ENCODE measurements at regions not wholly inside any gene's neighbourhood (a gene's known extent, or its start where the extent isn't known, plus 50 kb on each side); places are given as distances from the start of the nearest gene placed in this dataset.

DNA sequence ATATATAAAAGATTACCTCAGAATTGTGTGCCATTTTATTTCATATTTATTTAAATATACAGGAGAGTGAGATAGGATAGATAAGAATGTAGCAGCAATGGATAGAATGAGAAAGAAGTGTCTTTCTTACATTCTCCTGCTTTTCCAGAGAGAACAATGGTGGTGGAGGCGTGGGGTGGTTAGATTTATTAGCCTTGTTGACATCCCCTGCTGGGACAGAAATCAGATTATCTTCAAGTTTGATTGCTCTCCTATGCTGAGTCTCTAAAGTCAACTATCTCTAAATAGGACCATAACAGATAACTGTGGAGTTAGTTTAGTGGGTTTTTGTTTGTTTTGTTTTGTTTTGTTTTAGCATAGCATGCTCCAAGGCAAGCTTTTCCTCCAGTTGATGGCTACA, 397.6 kb downstream of the LRFN5 start:
- TF ChIP-seq ZNF843 (tag by site-specific recombination; IDR thresholded peaks at IDR 0.05), result no peak
- no peak for TF ChIP-seq TCF7L2 (IDR thresholded peaks at IDR 0.05; ENCODE audit: borderline replicate concordance, low read depth, low read length)
- TF ChIP-seq ZNF19 (tag by site-specific recombination; IDR thresholded peaks at IDR 0.05; ENCODE audit: low read depth), result no peak
- no peak for TF ChIP-seq GLIS1 (tag by site-specific recombination; IDR thresholded peaks at IDR 0.05)
- TF ChIP-seq ZFP41 (tag by site-specific recombination; IDR thresholded peaks at IDR 0.05; ENCODE audit: borderline replicate concordance), result no peak
- TF ChIP-seq ZNF140 (tag by site-specific recombination; IDR thresholded peaks at IDR 0.05), result no peak
- TF ChIP-seq ZNF558 (tag by site-specific recombination; IDR thresholded peaks at IDR 0.05), result no peak
- TF ChIP-seq ZNF280C (tag by site-specific recombination; IDR thresholded peaks at IDR 0.05), result no peak
- no peak for TF ChIP-seq ZBTB48 (tag by site-specific recombination; IDR thresholded peaks at IDR 0.05)
- no peak for TF ChIP-seq ZNF645 (tag by site-specific recombination; IDR thresholded peaks at IDR 0.05)
- TF ChIP-seq, protein P1, sequence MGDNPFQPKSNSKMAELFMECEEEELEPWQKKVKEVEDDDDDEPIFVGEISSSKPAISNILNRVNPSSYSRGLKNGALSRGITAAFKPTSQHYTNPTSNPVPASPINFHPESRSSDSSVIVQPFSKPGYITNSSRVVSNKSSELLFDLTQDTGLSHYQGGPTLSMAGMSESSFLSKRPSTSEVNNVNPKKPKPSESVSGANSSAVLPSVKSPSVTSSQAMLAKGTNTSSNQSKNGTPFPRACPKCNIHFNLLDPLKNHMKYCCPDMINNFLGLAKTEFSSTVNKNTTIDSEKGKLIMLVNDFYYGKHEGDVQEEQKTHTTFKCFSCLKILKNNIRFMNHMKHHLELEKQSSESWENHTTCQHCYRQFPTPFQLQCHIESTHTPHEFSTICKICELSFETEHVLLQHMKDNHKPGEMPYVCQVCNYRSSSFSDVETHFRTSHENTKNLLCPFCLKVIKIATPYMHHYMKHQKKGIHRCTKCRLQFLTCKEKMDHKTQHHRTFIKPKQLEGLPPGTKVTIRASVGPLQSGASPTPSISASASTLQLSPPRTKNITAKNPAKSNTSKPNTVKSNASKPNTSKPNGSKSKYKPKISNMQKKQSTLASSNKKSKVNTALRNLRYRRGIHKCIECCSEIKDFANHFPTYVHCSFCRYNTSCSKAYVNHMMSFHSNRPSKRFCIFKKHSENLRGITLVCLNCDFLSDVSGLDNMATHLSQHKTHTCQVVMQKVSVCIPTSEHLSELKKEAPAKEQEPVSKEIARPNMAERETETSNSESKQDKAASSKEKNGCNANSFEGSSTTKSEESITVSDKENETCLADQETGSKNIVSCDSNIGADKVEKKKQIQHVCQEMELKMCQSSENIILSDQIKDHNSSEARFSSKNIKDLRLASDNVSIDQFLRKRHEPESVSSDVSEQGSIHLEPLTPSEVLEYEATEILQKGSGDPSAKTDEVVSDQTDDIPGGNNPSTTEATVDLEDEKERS (tag by site-specific recombination; IDR thresholded peaks at IDR 0.05), result no peak
- TF ChIP-seq MEIS1 (CRISPR knock-in tag; IDR thresholded peaks at IDR 0.05; ENCODE audit: borderline replicate concordance), result no peak
- TF ChIP-seq ZNF501 (tag by site-specific recombination; IDR thresholded peaks at IDR 0.05), result no peak
- TF ChIP-seq ZNF214 (tag by site-specific recombination; IDR thresholded peaks at IDR 0.05; ENCODE audit: borderline replicate concordance), result no peak
- TF ChIP-seq ZNF426 (tag by site-specific recombination; IDR thresholded peaks at IDR 0.05), result no peak
- no peak for TF ChIP-seq SP7 (tag by site-specific recombination; IDR thresholded peaks at IDR 0.05)
- TF ChIP-seq ZNF830 (tag by site-specific recombination; IDR thresholded peaks at IDR 0.05; ENCODE audit: low read depth), result no peak
- no peak for TF ChIP-seq IKZF3 (tag by site-specific recombination; IDR thresholded peaks at IDR 0.05)
- no peak for TF ChIP-seq ZBTB20 (tag by site-specific recombination; IDR thresholded peaks at IDR 0.05)
- H3K4me3 ChIP-seq (ENCODE audit: low read depth, low read length), result no peak overlapping the region
- ChIA-PET CTCF (no interaction called here), POLR2A (no interaction called here)
- H3K27ac ChIP-seq (ENCODE audit: extremely low read depth, low read depth, low read length), result no peak overlapping the region
- H3K36me3 ChIP-seq (ENCODE audit: control insufficient read depth in 2 of 2, insufficient read depth in 1 of 2, low read length in 2 of 2), result no peaks in the 10 kb centered on the region
- no peaks in the 10 kb centered on the region for H3K4me1 ChIP-seq (ENCODE audit: control insufficient read depth, insufficient read depth, low read length)
- no peaks in the 10 kb centered on the region for H3K9me3 ChIP-seq (ENCODE audit: control insufficient read depth, insufficient read depth, low read depth, low read length)

DNA sequence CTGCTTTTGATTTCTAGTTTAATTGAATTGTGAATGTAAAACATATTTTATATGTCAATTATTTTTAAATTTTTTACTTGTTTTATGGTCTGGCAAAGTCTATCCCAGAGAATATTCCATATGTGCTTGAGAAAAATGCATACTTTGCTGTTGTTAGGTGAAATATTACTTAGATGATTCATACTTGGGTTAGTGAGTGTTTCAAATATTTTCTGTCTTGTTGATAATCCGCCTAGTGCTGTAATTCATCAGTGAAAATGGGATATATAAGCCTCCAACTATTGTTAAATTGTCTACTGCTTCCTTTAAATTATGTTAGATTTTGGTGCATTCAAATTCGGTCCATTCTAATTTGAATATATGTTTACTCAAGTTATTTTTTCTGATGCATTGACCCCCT, 395.5 kb downstream of the LRFN5 start:
- H3K27ac ChIP-seq (ENCODE audit: extremely low read depth, low read depth, low read length), result no peak overlapping the region
- H3K4me3 ChIP-seq (ENCODE audit: low read depth, low read length), result no peak overlapping the region
- H3K4me1 ChIP-seq (ENCODE audit: control insufficient read depth, insufficient read depth, low read length), result no peaks in the 10 kb centered on the region
- no peaks in the 10 kb centered on the region for H3K9me3 ChIP-seq (ENCODE audit: control insufficient read depth, insufficient read depth, low read depth, low read length)
- POLR2A ChIA-PET, result no interaction called here
- no peaks in the 10 kb centered on the region for H3K36me3 ChIP-seq (ENCODE audit: control insufficient read depth in 2 of 2, insufficient read depth in 1 of 2, low read length in 2 of 2)
- CTCF ChIA-PET, result no interaction called here
- TF ChIP-seq ZNF521 (tag by site-specific recombination; IDR thresholded peaks at IDR 0.05), result no peak
- TF ChIP-seq KLF10 (tag by site-specific recombination; IDR thresholded peaks at IDR 0.05), result no peak
- TF ChIP-seq, protein P2, sequence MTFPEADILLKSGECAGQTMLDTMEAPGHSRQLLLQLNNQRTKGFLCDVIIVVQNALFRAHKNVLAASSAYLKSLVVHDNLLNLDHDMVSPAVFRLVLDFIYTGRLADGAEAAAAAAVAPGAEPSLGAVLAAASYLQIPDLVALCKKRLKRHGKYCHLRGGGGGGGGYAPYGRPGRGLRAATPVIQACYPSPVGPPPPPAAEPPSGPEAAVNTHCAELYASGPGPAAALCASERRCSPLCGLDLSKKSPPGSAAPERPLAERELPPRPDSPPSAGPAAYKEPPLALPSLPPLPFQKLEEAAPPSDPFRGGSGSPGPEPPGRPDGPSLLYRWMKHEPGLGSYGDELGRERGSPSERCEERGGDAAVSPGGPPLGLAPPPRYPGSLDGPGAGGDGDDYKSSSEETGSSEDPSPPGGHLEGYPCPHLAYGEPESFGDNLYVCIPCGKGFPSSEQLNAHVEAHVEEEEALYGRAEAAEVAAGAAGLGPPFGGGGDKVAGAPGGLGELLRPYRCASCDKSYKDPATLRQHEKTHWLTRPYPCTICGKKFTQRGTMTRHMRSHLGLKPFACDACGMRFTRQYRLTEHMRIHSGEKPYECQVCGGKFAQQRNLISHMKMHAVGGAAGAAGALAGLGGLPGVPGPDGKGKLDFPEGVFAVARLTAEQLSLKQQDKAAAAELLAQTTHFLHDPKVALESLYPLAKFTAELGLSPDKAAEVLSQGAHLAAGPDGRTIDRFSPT (tag by site-specific recombination; IDR thresholded peaks at IDR 0.05), result no peak
- no peak for TF ChIP-seq MYNN (tag by site-specific recombination; IDR thresholded peaks at IDR 0.05; ENCODE audit: borderline replicate concordance)
- TF ChIP-seq ZNF530 (tag by site-specific recombination; IDR thresholded peaks at IDR 0.05; ENCODE audit: low read depth), result no peak
- no peak for TF ChIP-seq ZNF274 (IDR thresholded peaks at IDR 0.05; ENCODE audit: low read length)
- no peak for TF ChIP-seq ZNF274 (tag by site-specific recombination; IDR thresholded peaks at IDR 0.05; ENCODE audit: borderline replicate concordance)
- no peak for TF ChIP-seq FEZF1 (tag by site-specific recombination; IDR thresholded peaks at IDR 0.05)
- TF ChIP-seq, protein P3, sequence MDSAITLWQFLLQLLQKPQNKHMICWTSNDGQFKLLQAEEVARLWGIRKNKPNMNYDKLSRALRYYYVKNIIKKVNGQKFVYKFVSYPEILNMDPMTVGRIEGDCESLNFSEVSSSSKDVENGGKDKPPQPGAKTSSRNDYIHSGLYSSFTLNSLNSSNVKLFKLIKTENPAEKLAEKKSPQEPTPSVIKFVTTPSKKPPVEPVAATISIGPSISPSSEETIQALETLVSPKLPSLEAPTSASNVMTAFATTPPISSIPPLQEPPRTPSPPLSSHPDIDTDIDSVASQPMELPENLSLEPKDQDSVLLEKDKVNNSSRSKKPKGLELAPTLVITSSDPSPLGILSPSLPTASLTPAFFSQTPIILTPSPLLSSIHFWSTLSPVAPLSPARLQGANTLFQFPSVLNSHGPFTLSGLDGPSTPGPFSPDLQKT (IDR thresholded peaks at IDR 0.05; ENCODE audit: borderline replicate concordance, low read depth, low read length), result no peak

All from HEK293 (cell line).